ENCODE measurements at regions not wholly inside any gene's neighbourhood (a gene's known extent, or its start where the extent isn't known, plus 50 kb on each side); places are given as distances from the start of the nearest gene placed in this dataset.
"Not testable (repeated sequence)": the region's sequence is repeated elsewhere in the genome, so short reads cannot be mapped to it uniquely, and the experiment has no call there.

DNA sequence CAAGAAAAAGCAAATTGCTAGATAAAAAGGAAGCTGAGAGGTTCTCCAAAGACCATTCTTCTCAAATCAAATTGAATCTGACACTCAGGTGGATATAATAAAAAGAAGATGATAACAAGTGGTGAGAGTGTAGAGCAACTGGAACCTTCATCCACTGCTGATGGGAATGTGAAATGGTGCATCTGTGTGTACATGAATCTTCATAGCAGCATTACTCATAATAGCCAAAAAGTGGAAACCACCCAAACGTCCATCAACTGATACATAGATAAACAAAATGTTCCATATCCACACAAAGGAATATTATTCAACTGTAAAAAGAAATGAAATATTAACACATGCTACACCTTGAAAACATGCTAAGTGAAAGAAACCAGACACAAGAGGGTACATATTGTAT lies 357.2 kb upstream of the EPHA4 start:
- DNase-seq (ENCODE audit: low spot score): no peak
- Mint-ChIP-seq H3K27ac (no peak overlapping the region), H3K4me1 (ENCODE audit: low read depth) (no peaks in the 10 kb centered on the region), H3K27me3 (ENCODE audit: insufficient read depth) (no peaks in the 10 kb centered on the region), H3K9me3 (no peaks in the 10 kb centered on the region), H3K4me3 (no peak overlapping the region), H3K36me3 (ENCODE audit: low read depth) (no peaks in the 10 kb centered on the region)
- intact Hi-C loops (cut with micrococcal nuclease): no loop called here

GRCh38 chr2:221926327-221926726 lies 354.2 kb upstream of the EPHA4 start:
- Mint-ChIP-seq H3K4me1 (ENCODE audit: low read depth) (no peaks in the 10 kb centered on the region), H3K9me3 (no peaks in the 10 kb centered on the region), H3K27ac (no peak overlapping the region), H3K4me3 (no peak overlapping the region), H3K27me3 (ENCODE audit: insufficient read depth) (no peaks in the 10 kb centered on the region), H3K36me3 (ENCODE audit: low read depth) (no peaks in the 10 kb centered on the region)
- intact Hi-C loops (cut with micrococcal nuclease): no loop called here
- DNase-seq (ENCODE audit: low spot score): no peak

DNA sequence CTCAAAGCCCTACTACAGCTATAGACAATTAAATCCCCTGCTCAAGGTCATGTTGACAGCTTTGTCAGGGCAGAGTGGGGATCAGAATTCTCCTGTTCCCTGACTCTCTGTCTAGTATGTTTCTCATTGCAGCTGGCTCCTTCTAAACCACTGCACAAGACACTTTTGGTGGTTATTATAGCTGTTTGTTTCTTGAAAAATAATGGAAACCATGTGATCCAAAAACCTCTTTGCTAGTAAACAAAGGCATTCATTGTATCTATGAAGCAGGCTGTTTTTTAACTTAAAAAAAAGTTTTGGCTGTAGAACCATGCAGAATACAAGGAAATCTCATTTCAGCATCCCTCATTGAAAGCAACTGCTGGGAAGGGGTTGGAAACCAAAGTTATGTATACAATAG lies 352.5 kb upstream of the EPHA4 start:
- no peaks in the 10 kb centered on the region for H3K9me3 Mint-ChIP-seq
- no peak overlapping the region for H3K27ac Mint-ChIP-seq
- H3K27me3 Mint-ChIP-seq (ENCODE audit: insufficient read depth): no peaks in the 10 kb centered on the region
- DNase-seq (ENCODE audit: low spot score): no peak
- no peak overlapping the region for H3K4me3 Mint-ChIP-seq
- H3K4me1 Mint-ChIP-seq (ENCODE audit: low read depth): no peaks in the 10 kb centered on the region
- H3K36me3 Mint-ChIP-seq (ENCODE audit: low read depth): no peaks in the 10 kb centered on the region
- intact Hi-C loops (cut with micrococcal nuclease): no loop called here

GRCh38 chr2:221915926-221916325 lies 343.8 kb upstream of the EPHA4 start:
- intact Hi-C loops (cut with micrococcal nuclease): no loop called here
- no peaks in the 10 kb centered on the region for H3K36me3 Mint-ChIP-seq (ENCODE audit: low read depth)
- H3K4me3 Mint-ChIP-seq: no peak overlapping the region

GRCh38 chr2:221914334-221914880 lies 342.3 kb upstream of the EPHA4 start:
- Mint-ChIP-seq H3K36me3 (ENCODE audit: low read depth) (no peaks in the 10 kb centered on the region), H3K9me3 (no peaks in the 10 kb centered on the region), H3K27me3 (ENCODE audit: insufficient read depth) (no peaks in the 10 kb centered on the region), H3K4me1 (ENCODE audit: low read depth) (no peaks in the 10 kb centered on the region), H3K4me3 (no peak overlapping the region), H3K27ac (no peak overlapping the region)
- intact Hi-C loops (cut with micrococcal nuclease): no loop called here
- DNase-seq (ENCODE audit: low spot score): no peak

More at GRCh38 chr2:221915926-221916325, 343.8 kb upstream of the EPHA4 start:
- DNase-seq (ENCODE audit: low spot score): no peak
- Mint-ChIP-seq H3K9me3 (no peaks in the 10 kb centered on the region), H3K4me1 (ENCODE audit: low read depth) (no peaks in the 10 kb centered on the region), H3K27ac (no peak overlapping the region), H3K27me3 (ENCODE audit: insufficient read depth) (no peaks in the 10 kb centered on the region)

DNA sequence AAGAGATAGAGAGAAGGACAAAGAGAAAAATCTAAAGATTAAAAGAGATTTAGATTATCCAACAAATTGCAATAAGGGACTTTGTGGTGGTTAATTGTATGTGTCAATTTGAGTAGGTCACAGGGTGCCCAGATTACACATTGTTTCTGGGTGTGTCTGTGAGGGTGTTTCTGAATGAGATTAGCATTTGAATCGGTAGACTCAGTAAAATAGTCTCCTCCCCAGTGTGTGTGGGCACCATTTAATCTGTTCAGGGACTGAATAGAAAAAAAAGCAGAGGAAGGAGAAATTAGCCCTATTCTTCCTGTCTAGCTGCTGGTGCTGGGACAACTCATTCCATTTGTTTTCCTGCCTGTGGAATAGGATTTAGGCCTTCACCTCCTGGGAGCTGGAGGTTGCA lies 339.8 kb upstream of the EPHA4 start:
- Mint-ChIP-seq H3K9me3 (no peaks in the 10 kb centered on the region), H3K4me1 (ENCODE audit: low read depth) (no peaks in the 10 kb centered on the region), H3K27me3 (ENCODE audit: insufficient read depth) (no peaks in the 10 kb centered on the region), H3K4me3 (no peak overlapping the region), H3K27ac (no peak overlapping the region), H3K36me3 (ENCODE audit: low read depth) (no peaks in the 10 kb centered on the region)
- no peak for DNase-seq (ENCODE audit: low spot score)
- intact Hi-C loops (cut with micrococcal nuclease): no loop called here

GRCh38 chr2:221911321-221911720 lies 339.2 kb upstream of the EPHA4 start:
- H3K27ac Mint-ChIP-seq: no peak overlapping the region
- no peak for DNase-seq (ENCODE audit: low spot score)
- intact Hi-C loops (cut with micrococcal nuclease): no loop called here
- H3K36me3 Mint-ChIP-seq (ENCODE audit: low read depth): no peaks in the 10 kb centered on the region
- H3K4me3 Mint-ChIP-seq: no peak overlapping the region
- H3K27me3 Mint-ChIP-seq (ENCODE audit: insufficient read depth): no peaks in the 10 kb centered on the region
- H3K9me3 Mint-ChIP-seq: no peaks in the 10 kb centered on the region
- H3K4me1 Mint-ChIP-seq (ENCODE audit: low read depth): no peaks in the 10 kb centered on the region

DNA sequence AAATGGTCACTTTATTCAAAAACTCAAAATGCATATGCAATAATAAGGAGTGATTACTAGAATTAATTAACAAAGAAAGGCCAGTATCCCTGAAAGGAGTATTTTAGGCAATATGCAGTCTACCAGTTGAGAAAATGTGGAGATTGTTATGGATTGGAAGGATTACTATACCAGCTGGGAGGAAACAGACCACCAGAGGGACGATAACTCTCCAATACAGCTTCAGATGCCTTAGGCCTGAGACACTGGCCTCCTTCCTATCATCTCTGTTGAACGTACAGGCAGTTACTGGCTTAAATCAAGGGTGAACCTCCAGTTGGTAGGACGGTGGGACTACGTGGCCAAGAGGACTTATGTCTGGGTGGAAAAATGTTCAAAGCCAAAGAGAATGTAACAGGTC lies 336.4 kb upstream of the EPHA4 start:
- DNase-seq (ENCODE audit: low spot score): no peak
- Mint-ChIP-seq H3K9me3 (no peaks in the 10 kb centered on the region), H3K27me3 (ENCODE audit: insufficient read depth) (no peaks in the 10 kb centered on the region), H3K4me1 (ENCODE audit: low read depth) (no peaks in the 10 kb centered on the region), H3K4me3 (no peak overlapping the region), H3K36me3 (ENCODE audit: low read depth) (no peaks in the 10 kb centered on the region), H3K27ac (no peak overlapping the region)
- intact Hi-C loops (cut with micrococcal nuclease): no loop called here

DNA sequence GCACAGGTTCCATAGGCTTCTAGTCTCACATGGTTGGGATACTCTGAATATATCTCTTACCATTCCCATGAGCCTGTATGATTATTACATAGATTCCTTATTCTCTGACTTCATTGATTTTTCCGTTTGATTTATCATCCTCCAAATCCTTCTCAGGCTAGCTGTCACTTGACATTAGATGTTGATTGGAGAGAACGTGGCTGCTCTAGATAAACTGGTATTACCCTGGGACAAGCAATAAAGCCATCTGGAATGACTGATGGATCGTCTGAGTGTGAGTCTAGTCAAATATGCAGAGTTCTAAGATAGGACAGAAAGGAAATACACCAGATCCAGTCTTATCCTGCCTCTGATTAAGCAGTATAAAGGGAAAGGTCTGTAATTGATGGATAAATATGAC lies 325.6 kb upstream of the EPHA4 start:
- H3K27ac Mint-ChIP-seq: no peak overlapping the region
- H3K27me3 Mint-ChIP-seq (ENCODE audit: insufficient read depth): no peaks in the 10 kb centered on the region
- no peaks in the 10 kb centered on the region for H3K36me3 Mint-ChIP-seq (ENCODE audit: low read depth)
- H3K9me3 Mint-ChIP-seq: peaks cover 4% of the 10 kb centered on the region
- intact Hi-C loops (cut with micrococcal nuclease): no loop called here
- H3K4me1 Mint-ChIP-seq (ENCODE audit: low read depth): no peaks in the 10 kb centered on the region
- no peak overlapping the region for H3K4me3 Mint-ChIP-seq
- no peak for DNase-seq (ENCODE audit: low spot score)

- peaks cover 4% of the 10 kb centered on the region for H3K9me3 Mint-ChIP-seq
Measured at GRCh38 chr2:221896505-221897151, 324.5 kb upstream of the EPHA4 start.

DNA sequence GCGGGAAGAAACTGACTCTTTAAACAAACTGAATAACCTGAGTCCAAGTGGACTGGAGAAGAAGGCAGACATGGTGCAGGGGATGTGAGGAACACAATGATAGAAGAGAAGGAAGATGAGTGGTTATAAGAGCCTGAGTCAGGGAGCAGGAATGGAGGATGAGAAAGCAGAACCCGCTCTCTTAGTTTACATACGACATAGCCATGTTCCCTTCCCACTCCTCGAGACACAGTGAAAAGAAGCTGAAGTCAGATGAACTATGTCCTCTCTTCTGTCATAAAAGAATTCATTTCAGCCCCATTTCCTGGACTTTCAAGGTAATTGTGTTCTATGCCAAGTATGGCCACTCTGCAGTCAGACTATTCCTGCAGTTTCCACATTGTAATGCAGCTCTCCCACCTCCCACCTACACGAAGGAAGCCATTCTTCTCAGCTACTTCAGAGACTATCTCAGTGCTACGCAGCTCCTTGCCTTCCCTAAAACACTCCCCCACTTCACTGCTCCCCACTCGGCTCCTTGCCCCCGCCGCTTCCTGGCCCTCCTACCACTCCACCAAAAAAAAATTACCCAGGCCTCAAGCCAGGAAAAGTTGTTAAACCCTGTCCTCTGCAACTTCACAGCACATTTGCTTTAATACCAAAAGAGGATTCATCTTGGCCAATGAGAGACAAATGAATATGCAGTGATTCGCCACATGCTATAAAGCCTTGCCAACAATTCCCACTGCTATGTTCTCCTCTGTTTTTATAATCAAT lies 323.4 kb upstream of the EPHA4 start:
- intact Hi-C loops (cut with micrococcal nuclease): no loop called here

More at GRCh38 chr2:221896505-221897151, 324.5 kb upstream of the EPHA4 start:
- intact Hi-C loops (cut with micrococcal nuclease): no loop called here
- Mint-ChIP-seq H3K27me3 (ENCODE audit: insufficient read depth) (no peaks in the 10 kb centered on the region), H3K4me3 (no peak overlapping the region), H3K36me3 (ENCODE audit: low read depth) (no peaks in the 10 kb centered on the region), H3K27ac (no peak overlapping the region), H3K4me1 (ENCODE audit: low read depth) (no peaks in the 10 kb centered on the region)
- no peak for DNase-seq (ENCODE audit: low spot score)

DNA sequence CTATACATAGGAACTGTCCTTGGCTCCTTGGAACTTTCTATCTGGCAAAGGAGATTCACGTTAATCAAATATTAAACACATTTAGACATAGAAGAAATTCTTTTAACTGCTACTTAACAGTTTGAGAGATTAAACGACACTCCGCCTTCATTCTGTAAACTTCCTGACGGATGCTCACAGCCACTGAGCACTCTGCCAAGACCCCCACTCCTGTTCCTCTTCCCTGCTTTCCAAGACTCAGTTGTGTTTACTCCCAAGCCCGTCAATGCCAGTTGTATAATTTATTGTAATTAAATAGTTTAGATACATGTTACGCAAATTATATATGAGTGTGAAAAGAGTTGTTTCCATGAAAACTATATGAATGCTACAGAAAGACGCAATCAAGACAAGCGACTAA lies 321.4 kb upstream of the EPHA4 start:
- Mint-ChIP-seq H3K4me1 (ENCODE audit: low read depth) (no peaks in the 10 kb centered on the region), H3K9me3 (peaks cover 4% of the 10 kb centered on the region), H3K36me3 (ENCODE audit: low read depth) (no peaks in the 10 kb centered on the region), H3K4me3 (no peak overlapping the region), H3K27ac (no peak overlapping the region), H3K27me3 (ENCODE audit: insufficient read depth) (no peaks in the 10 kb centered on the region)
- intact Hi-C loops (cut with micrococcal nuclease): no loop called here
- DNase-seq (ENCODE audit: low spot score): no peak

More for the DNA sequence above, 323.4 kb upstream of the EPHA4 start:
- Mint-ChIP-seq H3K4me1 (ENCODE audit: low read depth) (no peaks in the 10 kb centered on the region), H3K27me3 (ENCODE audit: insufficient read depth) (no peaks in the 10 kb centered on the region), H3K9me3 (peaks cover 4% of the 10 kb centered on the region), H3K27ac (no peak overlapping the region), H3K36me3 (ENCODE audit: low read depth) (no peaks in the 10 kb centered on the region), H3K4me3 (no peak overlapping the region)
- no peak for DNase-seq (ENCODE audit: low spot score)

GRCh38 chr2:221892006-221892405 lies 319.9 kb upstream of the EPHA4 start:
- H3K4me1 Mint-ChIP-seq (ENCODE audit: low read depth); H3K36me3 Mint-ChIP-seq (ENCODE audit: low read depth); H3K27ac Mint-ChIP-seq; H3K9me3 Mint-ChIP-seq; intact Hi-C loops (cut with micrococcal nuclease); H3K4me3 Mint-ChIP-seq; H3K27me3 Mint-ChIP-seq (ENCODE audit: insufficient read depth); DNase-seq (ENCODE audit: low spot score): not testable (repeated sequence)
